Erythroblast (primary cell): ENCODE measurements at regions not wholly inside any gene's neighbourhood (a gene's known extent, or its start where the extent isn't known, plus 50 kb on each side); places are given as distances from the start of the nearest gene placed in this dataset.

Experiments
- GATA1 ChIP-seq: IDR thresholded peaks from 2 replicates; pipeline ENCODE4 v1.6.1; 2011; ENCODE audit warnings: low read depth, mild to moderate bottlenecking, control low read depth, low read length, moderate library complexity
- POLR2A ChIP-seq: IDR thresholded peaks from 2 replicates; pipeline ENCODE4 v1.6.1; 2011; ENCODE audit warnings: mild to moderate bottlenecking, low read length

DNA sequence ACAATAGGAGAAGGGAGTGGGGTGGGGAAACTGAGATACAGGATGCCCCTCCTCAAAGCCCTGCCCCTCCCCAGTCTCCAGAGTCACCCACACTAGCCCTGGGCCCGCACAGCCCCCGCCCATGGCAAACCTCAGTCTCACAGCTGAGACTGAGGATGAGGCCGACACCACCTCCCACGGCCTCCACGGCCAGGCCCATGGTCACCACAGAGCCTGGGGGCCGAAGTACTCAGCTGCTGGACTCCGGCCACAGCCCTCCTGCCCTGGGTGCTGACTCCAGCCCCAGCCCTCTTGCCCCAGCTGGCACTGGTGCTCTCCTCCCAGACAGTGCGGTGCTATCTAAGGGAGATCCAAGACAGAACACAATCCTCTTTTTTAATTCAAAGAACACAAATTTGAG lies 176.1 kb downstream of the TTLL2 start:
- TF ChIP-seq POLR2A = no peak
- no peak for TF ChIP-seq GATA1
